Colonic mucosa (tissue), 4 donors: ENCODE measurements at regions not wholly inside any gene's neighbourhood (a gene's known extent, or its start where the extent isn't known, plus 50 kb on each side); places are given as distances from the start of the nearest gene placed in this dataset.

Source experiments
- DNase-seq: peaks from one replicate; pipeline ENCODE4 v3.0.0-alpha.2; 2020
- H3K27ac ChIP-seq: fragments of 200-600 bp; one replicate; pipeline ENCODE4 v1.8.0; 2021
- H3K27me3 ChIP-seq: fragments of 200-600 bp; one replicate; pipeline ENCODE4 v1.8.0; 2021
- H3K36me3 ChIP-seq: fragments of 200-600 bp; one replicate; pipeline ENCODE4 v1.8.0; 2021
- H3K4me1 ChIP-seq: fragments of 200-600 bp; one replicate; pipeline ENCODE4 v1.8.0; 2021; ENCODE audit warnings: mild to moderate bottlenecking
- H3K4me3 ChIP-seq: fragments of 200-600 bp; one replicate; pipeline ENCODE4 v1.8.0; 2021
- H3K9ac ChIP-seq, 2 donors: one replicate each; pipeline ENCODE4 v1.7.0; 2013; ENCODE audit warnings: control low read depth in 2 of 2, low read depth in 2 of 2, low read length in 2 of 2
- H3K9me3 ChIP-seq: fragments of 200-600 bp; one replicate; pipeline ENCODE4 v1.8.0; 2021
- intact Hi-C: fragments of 100-400 bp; cut with DNase I; formaldehyde crosslinking; loops from one replicate; pipeline ENCODE4 v1.14.1; 2022
- TF ChIP-seq, protein P1 (sequence below): fragments of 200-600 bp; IDR thresholded peaks from one replicate; pipeline ENCODE4 v1.8.0; 2022; ENCODE audit warnings: antibody characterized with exemption, mild to moderate bottlenecking
- donor health status: healthy.
- donor health status: DM: no; HTN: no; CAD: no.
- donor health status: DM: no; HTN: no; CAD: no.

- H3K36me3 ChIP-seq, result no peaks in the 10 kb centered on the region
- H3K9ac ChIP-seq, result no peak overlapping the region
- no peaks in the 10 kb centered on the region for H3K27me3 ChIP-seq
- H3K27ac ChIP-seq, result no peak overlapping the region
- intact Hi-C loops, result no loop called here
- H3K4me3 ChIP-seq, result no peak overlapping the region
- H3K4me1 ChIP-seq, result no peaks in the 10 kb centered on the region
- TF ChIP-seq, protein P1, sequence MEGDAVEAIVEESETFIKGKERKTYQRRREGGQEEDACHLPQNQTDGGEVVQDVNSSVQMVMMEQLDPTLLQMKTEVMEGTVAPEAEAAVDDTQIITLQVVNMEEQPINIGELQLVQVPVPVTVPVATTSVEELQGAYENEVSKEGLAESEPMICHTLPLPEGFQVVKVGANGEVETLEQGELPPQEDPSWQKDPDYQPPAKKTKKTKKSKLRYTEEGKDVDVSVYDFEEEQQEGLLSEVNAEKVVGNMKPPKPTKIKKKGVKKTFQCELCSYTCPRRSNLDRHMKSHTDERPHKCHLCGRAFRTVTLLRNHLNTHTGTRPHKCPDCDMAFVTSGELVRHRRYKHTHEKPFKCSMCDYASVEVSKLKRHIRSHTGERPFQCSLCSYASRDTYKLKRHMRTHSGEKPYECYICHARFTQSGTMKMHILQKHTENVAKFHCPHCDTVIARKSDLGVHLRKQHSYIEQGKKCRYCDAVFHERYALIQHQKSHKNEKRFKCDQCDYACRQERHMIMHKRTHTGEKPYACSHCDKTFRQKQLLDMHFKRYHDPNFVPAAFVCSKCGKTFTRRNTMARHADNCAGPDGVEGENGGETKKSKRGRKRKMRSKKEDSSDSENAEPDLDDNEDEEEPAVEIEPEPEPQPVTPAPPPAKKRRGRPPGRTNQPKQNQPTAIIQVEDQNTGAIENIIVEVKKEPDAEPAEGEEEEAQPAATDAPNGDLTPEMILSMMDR, result no peak
- no peak for DNase-seq
- H3K9me3 ChIP-seq, result no peaks in the 10 kb centered on the region
Observed at GRCh38 chr1:4411862-4412261, 242.5 kb upstream of the AJAP1 start.

DNA sequence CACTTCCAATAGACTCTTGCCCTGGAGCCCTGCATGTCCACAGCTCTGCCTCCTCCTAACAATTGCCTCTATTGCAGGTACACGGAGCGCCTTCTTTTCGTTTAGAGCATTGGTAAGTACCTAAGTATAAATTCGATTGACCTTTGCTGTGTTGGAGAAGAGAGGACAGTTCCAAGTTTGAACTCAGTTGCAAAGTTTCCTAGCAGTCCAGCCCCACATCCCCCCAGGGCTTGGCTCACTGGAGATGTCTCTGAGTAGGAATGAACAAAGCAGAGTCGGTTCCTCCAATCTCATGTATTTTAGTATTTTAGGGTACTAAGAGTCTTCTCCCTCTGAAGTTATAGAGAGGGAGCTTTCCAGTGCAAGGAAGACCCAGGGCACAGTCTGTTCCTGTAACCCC, 238.9 kb upstream of the AJAP1 start:
- no peaks in the 10 kb centered on the region for H3K4me1 ChIP-seq
- TF ChIP-seq, protein P1, result no peak
- no peaks in the 10 kb centered on the region for H3K27me3 ChIP-seq
- no peaks in the 10 kb centered on the region for H3K36me3 ChIP-seq
- intact Hi-C loops, result no loop called here
- no peak overlapping the region for H3K9ac ChIP-seq
- H3K4me3 ChIP-seq, result no peak overlapping the region
- no peak overlapping the region for H3K27ac ChIP-seq
- H3K9me3 ChIP-seq, result no peaks in the 10 kb centered on the region
- no peak for DNase-seq

- H3K36me3 ChIP-seq, result no peaks in the 10 kb centered on the region
- no peak overlapping the region for H3K9ac ChIP-seq
- no peak overlapping the region for H3K27ac ChIP-seq
- no peak for DNase-seq
- no peaks in the 10 kb centered on the region for H3K27me3 ChIP-seq
- no peaks in the 10 kb centered on the region for H3K4me1 ChIP-seq
- TF ChIP-seq, protein P1, result no peak
- H3K9me3 ChIP-seq, result no peaks in the 10 kb centered on the region
- intact Hi-C loops, result no loop called here
- H3K4me3 ChIP-seq, result no peak overlapping the region
Observed at GRCh38 chr1:4416189-4416588, 238.2 kb upstream of the AJAP1 start.

- Histone ChIP-seq H3K4me3 (no peak overlapping the region), H3K4me1 (no peaks in the 10 kb centered on the region), H3K36me3 (no peaks in the 10 kb centered on the region), H3K27me3 (no peaks in the 10 kb centered on the region), H3K27ac (no peak overlapping the region), H3K9ac (no peak overlapping the region), H3K9me3 (no peaks in the 10 kb centered on the region)
- no peak for DNase-seq
- intact Hi-C loops, result no loop called here
- TF ChIP-seq, protein P1, result no peak
Observed at GRCh38 chr1:4418021-4418420, 236.4 kb upstream of the AJAP1 start.

GRCh38 chr1:4421986-4422385, 232.4 kb upstream of the AJAP1 start:
- Histone ChIP-seq H3K4me3 (no peak overlapping the region), H3K4me1 (no peaks in the 10 kb centered on the region), H3K36me3 (no peaks in the 10 kb centered on the region), H3K27me3 (no peaks in the 10 kb centered on the region), H3K27ac (no peak overlapping the region), H3K9ac (no peak overlapping the region), H3K9me3 (no peaks in the 10 kb centered on the region)
- no peak for DNase-seq
- TF ChIP-seq, protein P1, result no peak
- intact Hi-C loops, result no loop called here
